IMR-90 (cell line): ENCODE measurements at regions not wholly inside any gene's neighbourhood (a gene's known extent, or its start where the extent isn't known, plus 50 kb on each side); places are given as distances from the start of the nearest gene placed in this dataset.

Experiments used
- ATAC-seq: fragments of 200-7000 bp; cut with Tn5 transposase; 2 replicates; pipeline ENCODE4 v1.9.1; 2020; ENCODE audit warnings: low read depth, mild to moderate bottlenecking, moderate library complexity
- BruUV-seq: library from RNA; stranded (reverse); fragments of 400-500 nt; replicated peaks from 2 replicates; lab custom pipeline; 2021; lab: Mats Ljungman, UMichigan
- CTCF ChIA-PET: fragments of 300-600 bp; formaldehyde crosslinking; extraction: SDS; loops from one replicate; lab custom pipeline; 2021; ENCODE audit warnings: antibody characterized with exemption; lab: Yijun Ruan, JAX
- POLR2A ChIA-PET: fragments of 300-600 bp; sonication (Branson Sonifier 250); formaldehyde crosslinking; loops from one replicate; lab custom pipeline; 2022; ENCODE audit warnings: antibody characterized with exemption; ENCODE audit not compliant: unreplicated experiment; lab: Charles Lee
- DNase-seq: peaks from one replicate; pipeline ENCODE4 v3.0.0; 2013
- H2AFZ ChIP-seq: replicated peaks from 2 replicates; pipeline ENCODE3; 2013; ENCODE audit warnings: low read length, mild to moderate bottlenecking; ENCODE audit not compliant: poor library complexity
- H2AK5ac ChIP-seq: 2 replicates; pipeline ENCODE4 v1.6.1; 2013; ENCODE audit warnings: low read depth, low read length, inconsistent platforms
- H2AK9ac ChIP-seq: replicated peaks from 2 replicates; pipeline ENCODE3; 2013; ENCODE audit warnings: mild to moderate bottlenecking, low read depth, low read length, moderate library complexity; ENCODE audit not compliant: poor library complexity
- H2BK120ac ChIP-seq: 2 replicates; pipeline ENCODE4 v1.6.1; 2013; ENCODE audit warnings: low read depth, low read length, inconsistent platforms
- H2BK15ac ChIP-seq: 3 replicates; pipeline ENCODE4 v1.6.1; 2013; ENCODE audit warnings: low read depth, low read length, inconsistent platforms
- H2BK20ac ChIP-seq: 2 replicates; pipeline ENCODE4 v1.6.1; 2013; ENCODE audit warnings: low read depth, mild to moderate bottlenecking, inconsistent platforms, low read length, moderate library complexity
- H2BK5ac ChIP-seq: 2 replicates; pipeline ENCODE4 v1.6.1; 2013; ENCODE audit warnings: mild to moderate bottlenecking, low read depth, low read length, inconsistent platforms; ENCODE audit not compliant: poor library complexity, severe bottlenecking
- H3K14ac ChIP-seq: replicated peaks from 2 replicates; pipeline ENCODE4 v1.6.1; 2013; ENCODE audit warnings: low read depth, low read length, inconsistent platforms
- H3K18ac ChIP-seq: 2 replicates; pipeline ENCODE4 v1.6.1; 2013; ENCODE audit warnings: low read depth, low read length, control low read depth
- H3K23ac ChIP-seq: 2 replicates; pipeline ENCODE4 v1.6.1; 2013; ENCODE audit warnings: low read depth, low read length, inconsistent platforms
- H3K27ac ChIP-seq: 2 replicates; pipeline ENCODE4 v1.5.1; 2013; ENCODE audit warnings: mild to moderate bottlenecking, control low read depth, low read length; ENCODE audit not compliant: insufficient read depth
- H3K27me3 ChIP-seq: 2 replicates; pipeline ENCODE4 v1.6.1; 2013; ENCODE audit warnings: low read length; ENCODE audit not compliant: control insufficient read depth, insufficient read depth
- H3K36me3 ChIP-seq: 2 replicates; pipeline ENCODE4 v1.6.1; 2013; ENCODE audit warnings: low read length, mixed read lengths; ENCODE audit not compliant: control insufficient read depth, insufficient read depth
- H3K4ac ChIP-seq: 2 replicates; pipeline ENCODE4 v1.6.1; 2013; ENCODE audit warnings: low read depth, low read length, inconsistent platforms
- H3K4me1 ChIP-seq: 2 replicates; pipeline ENCODE4 v1.6.1; 2013; ENCODE audit warnings: low read length, mixed read lengths; ENCODE audit not compliant: control insufficient read depth, insufficient read depth
- H3K4me2 ChIP-seq: 2 replicates; pipeline ENCODE4 v1.6.1; 2013; ENCODE audit warnings: low read depth, mild to moderate bottlenecking, control low read depth, low read length, moderate library complexity
- H3K4me3 ChIP-seq: 2 replicates; pipeline ENCODE4 v1.5.1; 2013; ENCODE audit warnings: low read depth, mild to moderate bottlenecking, control low read depth, low read length, moderate library complexity; ENCODE audit not compliant: insufficient read depth
- H3K56ac ChIP-seq: 2 replicates; pipeline ENCODE4 v1.6.1; 2013; ENCODE audit warnings: low read length, inconsistent platforms; ENCODE audit not compliant: insufficient read depth; ENCODE audit errors: extremely low read depth
- H3K79me1 ChIP-seq, 2 experiments: 2 replicates each; pipeline ENCODE4 v1.6.1; 2013; ENCODE audit warnings: low read length in 2 of 2, inconsistent platforms in 1 of 2, low read depth in 1 of 2
- H3K9ac ChIP-seq: 2 replicates; pipeline ENCODE4 v1.6.1; 2013; ENCODE audit warnings: low read depth, low read length, control low read depth
- H3K9me1 ChIP-seq: 2 replicates; pipeline ENCODE4 v1.6.1; 2013; ENCODE audit warnings: low read length, inconsistent platforms; ENCODE audit not compliant: insufficient read depth
- H3K9me3 ChIP-seq: 2 replicates; pipeline ENCODE4 v1.6.1; 2013; ENCODE audit warnings: low read length; ENCODE audit not compliant: control insufficient read depth, insufficient read depth
- H4K20me1 ChIP-seq: 2 replicates; pipeline ENCODE4 v1.6.1; 2013; ENCODE audit warnings: low read length, inconsistent platforms; ENCODE audit not compliant: insufficient read depth
- H4K5ac ChIP-seq: 2 replicates; pipeline ENCODE4 v1.6.1; 2013; ENCODE audit warnings: mild to moderate bottlenecking, low read depth, low read length, control low read depth
- H4K8ac ChIP-seq, 2 experiments: 2 replicates each; pipeline ENCODE4 v1.6.1; 2013; ENCODE audit warnings: low read depth in 2 of 2, low read length in 2 of 2, control low read depth in 1 of 2, inconsistent platforms in 1 of 2
- H4K91ac ChIP-seq: 2 replicates; pipeline ENCODE4 v1.6.1; 2013; ENCODE audit warnings: low read depth, low read length, inconsistent platforms; ENCODE audit not compliant: insufficient read depth
- BHLHE40 ChIP-seq: fragments of 150-350 bp; IDR thresholded peaks from 2 replicates; pipeline ENCODE4 v1.6.1; 2016; ENCODE audit warnings: mild to moderate bottlenecking, low read depth, low read length
- CEBPB ChIP-seq: IDR thresholded peaks from 2 replicates; pipeline ENCODE4 v1.6.1; 2012; ENCODE audit warnings: low read depth, low read length, improper control_type of control experiment
- CHD1 ChIP-seq: IDR thresholded peaks from 2 replicates; pipeline ENCODE4 v1.6.1; 2012; ENCODE audit warnings: low read depth, low read length, improper control_type of control experiment
- CTCF ChIP-seq: conservative IDR thresholded peaks from 2 replicates; pipeline ENCODE4 v1.5.1; 2012; ENCODE audit warnings: mild to moderate bottlenecking, low read depth, low read length, improper control_type of control experiment
- ELK1 ChIP-seq: fragments of 150-350 bp; IDR thresholded peaks from 2 replicates; pipeline ENCODE4 v1.6.1; 2016; ENCODE audit warnings: low read depth, mild to moderate bottlenecking, low read length, moderate library complexity, borderline replicate concordance
- FOS ChIP-seq: fragments of 150-350 bp; IDR thresholded peaks from 2 replicates; pipeline ENCODE4 v1.6.1; 2016; ENCODE audit warnings: low read depth, low read length
- MAFK ChIP-seq: IDR thresholded peaks from 2 replicates; pipeline ENCODE4 v1.6.1; 2012; ENCODE audit warnings: low read depth, low read length, improper control_type of control experiment
- MAZ ChIP-seq: IDR thresholded peaks from 2 replicates; pipeline ENCODE4 v1.6.1; 2012; ENCODE audit warnings: low read depth, mild to moderate bottlenecking, low read length, improper control_type of control experiment, moderate library complexity, borderline replicate concordance
- MXI1 ChIP-seq: IDR thresholded peaks from 2 replicates; pipeline ENCODE4 v1.6.1; 2012; ENCODE audit warnings: low read depth, mild to moderate bottlenecking, low read length, moderate library complexity, borderline replicate concordance
- NFE2L2 ChIP-seq: fragments of 150-350 bp; IDR thresholded peaks from 2 replicates; pipeline ENCODE4 v1.6.1; 2016; ENCODE audit warnings: low read depth, mild to moderate bottlenecking, low read length
- POLR2A ChIP-seq: IDR thresholded peaks from 2 replicates; pipeline ENCODE4 v1.6.1; 2012; ENCODE audit warnings: mild to moderate bottlenecking, low read depth, low read length
- RAD21 ChIP-seq: IDR thresholded peaks from 2 replicates; pipeline ENCODE4 v1.6.1; 2012; ENCODE audit warnings: low read length, improper control_type of control experiment
- RCOR1 ChIP-seq: IDR thresholded peaks from 2 replicates; pipeline ENCODE4 v1.6.1; 2012; ENCODE audit warnings: mild to moderate bottlenecking, low read length, improper control_type of control experiment; ENCODE audit not compliant: insufficient replicate concordance
- RFX5 ChIP-seq: IDR thresholded peaks from 2 replicates; pipeline ENCODE4 v1.8.0; 2012; ENCODE audit warnings: low read depth, mild to moderate bottlenecking, low read length, moderate library complexity
- SMC3 ChIP-seq: fragments of 150-350 bp; IDR thresholded peaks from 2 replicates; pipeline ENCODE4 v1.6.1; 2016; ENCODE audit warnings: low read depth, mild to moderate bottlenecking, antibody characterized with exemption, low read length, moderate library complexity
- USF2 ChIP-seq: fragments of 150-350 bp; IDR thresholded peaks from 2 replicates; pipeline ENCODE4 v1.6.1; 2017; ENCODE audit warnings: mild to moderate bottlenecking, antibody characterized with exemption, low read length, low read depth
- WGBS, 2 experiments: methylation state at CpG; one replicate each; pipeline versions ENCODE4 v1.1.5 to v1.1.7; 2013; ENCODE audit warnings: missing lambda C conversion rate in 2 of 2; ENCODE audit not compliant: insufficient read length in 1 of 2; ENCODE audit errors: extremely low coverage in 2 of 2; 5-methylcytosine and 5-hydroxymethylcytosine counted together
- dilution Hi-C: fragments of 300-500 bp; cut with HindIII; formaldehyde crosslinking; loops from one replicate; pipeline ENCODE4 v1.14.3; 2018; ENCODE audit warnings: low sequenced_read_pairs; ENCODE audit not compliant: unreplicated experiment
- in situ Hi-C: fragments of 300-500 bp; cut with MboI; formaldehyde crosslinking; loops from 3 replicates; pipeline ENCODE4 v1.14.3; 2019; ENCODE audit warnings: low sequenced_read_pairs, inconsistent platforms, mixed read lengths
- intact Hi-C: fragments of 100-400 bp; cut with micrococcal nuclease; formaldehyde crosslinking; loops from 2 replicates; pipeline ENCODE4 v1.10.0; 2022

- intact Hi-C loops = no loop called here
- BruUV-seq = no TSS peak
Observed at GRCh38 chr6:56891754-56892153, 63.2 kb upstream of the BEND6 start.

More at GRCh38 chr6:56891754-56892153, 63.2 kb upstream of the BEND6 start:
- DNase-seq (peak; percentile 52), ATAC-seq (peak; percentile 19)
- Histone ChIP-seq H3K4me1 (peaks cover 14% of the 10 kb centered on the region), H2BK15ac (peak overlapping the region; percentile 78; the same call in 2 of the 3 replicates), H3K9me1 (peaks cover 3% of the 10 kb centered on the region; the same call in 1 of the 2 replicates), H3K56ac (no peak overlapping the region), H2AFZ (peak overlapping the region; percentile 64), H2BK20ac (peak overlapping the region; percentile 94), H4K8ac (peak overlapping the region; percentile 61 to 84; a peak in 3 of 4 replicates), H3K9me3 (no peaks in the 10 kb centered on the region), H4K20me1 (no peaks in the 10 kb centered on the region), H3K36me3 (no peaks in the 10 kb centered on the region), H2AK9ac (peak overlapping the region; percentile 44), H3K9ac (no peak overlapping the region), H3K79me1 (peaks cover 10 to 21% of the 10 kb centered on the region in 2 experiments), H3K23ac (peak overlapping the region; percentile 97), H3K14ac (peak overlapping the region; percentile 98), H4K91ac (peak overlapping the region; percentile 95), H3K18ac (peak overlapping the region; percentile 43), H3K27me3 (no peaks in the 10 kb centered on the region), H3K27ac (peak overlapping the region; percentile 79; the same call in 1 of the 2 replicates), H2BK120ac (peak overlapping the region; percentile 85), H3K4me2 (no peak overlapping the region), H2BK5ac (peak overlapping the region; percentile 92), H2AK5ac (peak overlapping the region; percentile 98; the same call in 1 of the 2 replicates), H3K4me3 (no peak overlapping the region), H4K5ac (peak overlapping the region; percentile 4), H3K4ac (peak overlapping the region; percentile 93)
- in situ Hi-C loops (no loop called here), dilution Hi-C loops (no loop called here)
- CTCF ChIA-PET = interaction anchor here (0.6 to 1.5 kb wide), 4 partner anchors 11 to 426 kb away, joined by 3 to 12 read pairs (median 4); partner anchors contain the start of gene PRIM2
- POLR2A ChIA-PET = interaction anchor here (0.6 kb wide), 1 partner anchor 41 kb away, joined by 4 read pairs; no protein-coding TSS in a partner anchor
- 100% methylated on average over 2 of the region's 2 CpGs; no CpG with 5 or more reads in 1 of the 2 experiments for WGBS, 2 experiments
- no peak for TF ChIP-seq RCOR1
- peak; percentile 34; the same call in 1 of the 2 replicates for TF ChIP-seq CTCF
- no peak for TF ChIP-seq POLR2A
- no peak for TF ChIP-seq ELK1
- TF ChIP-seq USF2 = no peak
- TF ChIP-seq MAZ = no peak
- TF ChIP-seq MAFK = no peak
- TF ChIP-seq RFX5 = no peak
- TF ChIP-seq BHLHE40 = no peak
- TF ChIP-seq RAD21 = peak; percentile 49
- TF ChIP-seq MXI1 = no peak
- no peak for TF ChIP-seq CEBPB
- peak; percentile 26; the same call in 1 of the 2 replicates for TF ChIP-seq SMC3
- no peak for TF ChIP-seq NFE2L2
- no peak for TF ChIP-seq CHD1
- no peak for TF ChIP-seq FOS
